ENCODE measurements at regions not wholly inside any gene's neighbourhood (a gene's known extent, or its start where the extent isn't known, plus 50 kb on each side); places are given as distances from the start of the nearest gene placed in this dataset.

DNA sequence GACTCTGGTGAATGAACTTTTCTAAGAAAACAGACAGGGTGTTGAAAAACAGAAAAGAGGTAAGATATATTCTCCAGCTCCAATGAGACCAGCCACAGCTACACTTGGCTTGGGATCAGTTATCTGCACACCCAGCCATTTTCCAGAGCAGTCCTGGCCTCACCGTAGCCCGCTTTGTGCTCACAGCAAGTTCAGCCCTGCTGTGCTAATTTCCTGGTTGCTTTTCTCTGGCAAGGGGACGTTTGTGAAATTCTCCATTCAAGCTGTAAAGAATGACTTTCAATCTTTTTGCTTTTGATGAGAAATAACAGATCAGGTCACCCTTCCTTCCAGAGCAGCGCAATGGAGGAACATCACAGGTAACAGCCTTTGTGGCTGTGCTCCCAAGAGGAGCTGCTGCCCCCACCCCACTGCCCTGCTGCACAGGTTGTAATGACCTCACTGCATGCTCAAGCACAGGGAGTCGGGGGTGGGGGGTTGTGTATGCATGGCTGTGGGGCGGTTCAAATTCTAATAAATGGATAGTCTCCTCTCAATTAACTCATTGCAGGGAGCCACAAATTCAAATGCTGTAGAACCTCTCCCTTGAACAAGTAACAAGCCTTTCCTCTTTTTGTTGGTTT lies 516.6 kb upstream of the NBEA start:
- TF ChIP-seq, protein P1, sequence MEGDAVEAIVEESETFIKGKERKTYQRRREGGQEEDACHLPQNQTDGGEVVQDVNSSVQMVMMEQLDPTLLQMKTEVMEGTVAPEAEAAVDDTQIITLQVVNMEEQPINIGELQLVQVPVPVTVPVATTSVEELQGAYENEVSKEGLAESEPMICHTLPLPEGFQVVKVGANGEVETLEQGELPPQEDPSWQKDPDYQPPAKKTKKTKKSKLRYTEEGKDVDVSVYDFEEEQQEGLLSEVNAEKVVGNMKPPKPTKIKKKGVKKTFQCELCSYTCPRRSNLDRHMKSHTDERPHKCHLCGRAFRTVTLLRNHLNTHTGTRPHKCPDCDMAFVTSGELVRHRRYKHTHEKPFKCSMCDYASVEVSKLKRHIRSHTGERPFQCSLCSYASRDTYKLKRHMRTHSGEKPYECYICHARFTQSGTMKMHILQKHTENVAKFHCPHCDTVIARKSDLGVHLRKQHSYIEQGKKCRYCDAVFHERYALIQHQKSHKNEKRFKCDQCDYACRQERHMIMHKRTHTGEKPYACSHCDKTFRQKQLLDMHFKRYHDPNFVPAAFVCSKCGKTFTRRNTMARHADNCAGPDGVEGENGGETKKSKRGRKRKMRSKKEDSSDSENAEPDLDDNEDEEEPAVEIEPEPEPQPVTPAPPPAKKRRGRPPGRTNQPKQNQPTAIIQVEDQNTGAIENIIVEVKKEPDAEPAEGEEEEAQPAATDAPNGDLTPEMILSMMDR (IDR thresholded peaks at IDR 0.05; ENCODE audit: borderline replicate concordance, extremely low read depth, low read length, poor library complexity, severe bottlenecking) = no peak
- TF ChIP-seq EZH2 (IDR thresholded peaks at IDR 0.05; ENCODE audit: borderline replicate concordance, low read depth, low read length, severe bottlenecking) = no peak

All from DND-41 (cell line).